PC-3 (cell line): ENCODE measurements at regions not wholly inside any gene's neighbourhood (a gene's known extent, or its start where the extent isn't known, plus 50 kb on each side); places are given as distances from the start of the nearest gene placed in this dataset.

Source experiments
- EZH2 ChIP-seq: fragments of 300-600 bp; sonication (generic); IDR thresholded peaks from one replicate; pipeline ENCODE4 v1.6.1; 2017; ENCODE audit warnings: antibody characterized with exemption, mild to moderate bottlenecking, low read length; ENCODE audit not compliant: unreplicated experiment
- EZH2phosphoT487 ChIP-seq: fragments of 300-600 bp; sonication (generic); IDR thresholded peaks from 2 replicates; pipeline ENCODE4 v1.6.1; 2018; ENCODE audit warnings: mild to moderate bottlenecking, antibody characterized with exemption, low read length, borderline replicate concordance
- TF ChIP-seq, protein P1 (sequence below): fragments of 300-600 bp; sonication (generic); conservative IDR thresholded peaks from 2 replicates; pipeline ENCODE4 v1.5.1; 2017; ENCODE audit warnings: antibody characterized with exemption, low read depth, mild to moderate bottlenecking, low read length

DNA sequence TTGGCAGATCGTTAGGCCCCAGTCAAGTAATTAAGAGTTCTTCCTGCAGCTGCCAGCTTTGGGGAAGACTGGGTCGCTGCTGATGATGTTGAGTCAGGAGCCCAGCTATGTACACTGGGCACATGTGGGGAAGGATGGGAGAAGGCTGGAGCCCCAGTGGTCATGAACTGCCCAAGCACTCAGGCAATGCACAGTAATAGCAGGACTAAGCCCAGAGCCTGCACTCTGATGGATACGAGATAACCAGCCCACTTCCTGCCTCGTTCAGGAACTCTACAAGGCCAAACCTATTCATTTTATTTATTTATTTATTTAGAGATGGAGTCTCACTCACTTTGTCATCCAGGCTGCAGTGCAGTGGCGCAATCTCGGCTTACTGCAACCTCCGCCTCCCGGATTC lies 81.1 kb upstream of the BTG3 start:
- TF ChIP-seq, protein P1, sequence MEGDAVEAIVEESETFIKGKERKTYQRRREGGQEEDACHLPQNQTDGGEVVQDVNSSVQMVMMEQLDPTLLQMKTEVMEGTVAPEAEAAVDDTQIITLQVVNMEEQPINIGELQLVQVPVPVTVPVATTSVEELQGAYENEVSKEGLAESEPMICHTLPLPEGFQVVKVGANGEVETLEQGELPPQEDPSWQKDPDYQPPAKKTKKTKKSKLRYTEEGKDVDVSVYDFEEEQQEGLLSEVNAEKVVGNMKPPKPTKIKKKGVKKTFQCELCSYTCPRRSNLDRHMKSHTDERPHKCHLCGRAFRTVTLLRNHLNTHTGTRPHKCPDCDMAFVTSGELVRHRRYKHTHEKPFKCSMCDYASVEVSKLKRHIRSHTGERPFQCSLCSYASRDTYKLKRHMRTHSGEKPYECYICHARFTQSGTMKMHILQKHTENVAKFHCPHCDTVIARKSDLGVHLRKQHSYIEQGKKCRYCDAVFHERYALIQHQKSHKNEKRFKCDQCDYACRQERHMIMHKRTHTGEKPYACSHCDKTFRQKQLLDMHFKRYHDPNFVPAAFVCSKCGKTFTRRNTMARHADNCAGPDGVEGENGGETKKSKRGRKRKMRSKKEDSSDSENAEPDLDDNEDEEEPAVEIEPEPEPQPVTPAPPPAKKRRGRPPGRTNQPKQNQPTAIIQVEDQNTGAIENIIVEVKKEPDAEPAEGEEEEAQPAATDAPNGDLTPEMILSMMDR = no peak
- TF ChIP-seq EZH2 (no peak), EZH2phosphoT487 (no peak)
